ENCODE measurements at regions not wholly inside any gene's neighbourhood (a gene's known extent, or its start where the extent isn't known, plus 50 kb on each side); places are given as distances from the start of the nearest gene placed in this dataset.
"Not testable (repeated sequence)": the region's sequence is repeated elsewhere in the genome, so short reads cannot be mapped to it uniquely, and the experiment has no call there.

- TF ChIP-seq CTCF (IDR thresholded peaks at IDR 0.05) = no peak
- DNase-seq (ENCODE audit: low spot score) = no peak
- no peaks in the 10 kb centered on the region for H3K9me3 ChIP-seq
- no peaks in the 10 kb centered on the region for H3K4me1 ChIP-seq
- H3K27ac ChIP-seq = no peak overlapping the region
- no peaks in the 10 kb centered on the region for H3K36me3 ChIP-seq
- no peak overlapping the region for H3K4me3 ChIP-seq
- H3K27me3 ChIP-seq = no peaks in the 10 kb centered on the region
These were observed 815.6 kb downstream of the LTN1 start for GRCh38 chr21:28177124-28177523.

GRCh38 chr21:28174701-28175100 is 818.0 kb downstream of the LTN1 start:
- H3K27me3 ChIP-seq = no peaks in the 10 kb centered on the region
- H3K9me3 ChIP-seq = no peaks in the 10 kb centered on the region
- H3K36me3 ChIP-seq = no peaks in the 10 kb centered on the region
- H3K27ac ChIP-seq = no peak overlapping the region
- no peak overlapping the region for H3K4me3 ChIP-seq
- no peak for TF ChIP-seq CTCF (IDR thresholded peaks at IDR 0.05)
- no peak for DNase-seq (ENCODE audit: low spot score)
- H3K4me1 ChIP-seq = no peaks in the 10 kb centered on the region

- Histone ChIP-seq H3K4me1 (no peaks in the 10 kb centered on the region), H3K36me3 (no peaks in the 10 kb centered on the region), H3K4me3 (no peak overlapping the region), H3K27ac (no peak overlapping the region), H3K27me3 (no peaks in the 10 kb centered on the region), H3K9me3 (no peaks in the 10 kb centered on the region)
- DNase-seq (ENCODE audit: low spot score) = no peak
- no peak for TF ChIP-seq CTCF (IDR thresholded peaks at IDR 0.05)
These were observed 818.7 kb downstream of the LTN1 start for GRCh38 chr21:28174006-28174405.

- no peak for DNase-seq (ENCODE audit: low spot score)
- TF ChIP-seq CTCF (IDR thresholded peaks at IDR 0.05) = no peak
- Histone ChIP-seq H3K36me3 (no peaks in the 10 kb centered on the region), H3K4me1 (no peaks in the 10 kb centered on the region), H3K9me3 (no peaks in the 10 kb centered on the region), H3K27me3 (no peaks in the 10 kb centered on the region), H3K4me3 (no peak overlapping the region), H3K27ac (no peak overlapping the region)
These were observed 820.3 kb downstream of the LTN1 start for GRCh38 chr21:28172376-28172775.

GRCh38 chr21:28167366-28167765 is 825.3 kb downstream of the LTN1 start:
- H3K27ac ChIP-seq = no peak overlapping the region
- no peaks in the 10 kb centered on the region for H3K4me1 ChIP-seq
- TF ChIP-seq CTCF (IDR thresholded peaks at IDR 0.05) = no peak
- no peaks in the 10 kb centered on the region for H3K9me3 ChIP-seq
- H3K4me3 ChIP-seq = no peak overlapping the region
- H3K27me3 ChIP-seq = no peaks in the 10 kb centered on the region
- no peak for DNase-seq (ENCODE audit: low spot score)
- no peaks in the 10 kb centered on the region for H3K36me3 ChIP-seq

GRCh38 chr21:28164519-28164918 is 828.2 kb downstream of the LTN1 start:
- not testable (repeated sequence) for H3K9me3 ChIP-seq; H3K27ac ChIP-seq; H3K36me3 ChIP-seq; H3K4me3 ChIP-seq; DNase-seq (ENCODE audit: low spot score); H3K27me3 ChIP-seq; H3K4me1 ChIP-seq

- not testable (repeated sequence) for H3K27me3 ChIP-seq; DNase-seq (ENCODE audit: low spot score); H3K4me1 ChIP-seq; H3K4me3 ChIP-seq; H3K27ac ChIP-seq; H3K36me3 ChIP-seq; H3K9me3 ChIP-seq
These were observed 830.6 kb downstream of the LTN1 start for GRCh38 chr21:28162052-28162451.
